HG03354 (cell line): ENCODE measurements at regions not wholly inside any gene's neighbourhood (a gene's known extent, or its start where the extent isn't known, plus 50 kb on each side); places are given as distances from the start of the nearest gene placed in this dataset.

Experiments
- ATAC-seq: cut with Tn5 transposase; IDR thresholded peaks from one replicate; pipeline ENCODE4 v1.9.1; 2021; ENCODE audit warnings: mild to moderate bottlenecking; ENCODE audit not compliant: unreplicated experiment, poor library complexity, severe bottlenecking

DNA sequence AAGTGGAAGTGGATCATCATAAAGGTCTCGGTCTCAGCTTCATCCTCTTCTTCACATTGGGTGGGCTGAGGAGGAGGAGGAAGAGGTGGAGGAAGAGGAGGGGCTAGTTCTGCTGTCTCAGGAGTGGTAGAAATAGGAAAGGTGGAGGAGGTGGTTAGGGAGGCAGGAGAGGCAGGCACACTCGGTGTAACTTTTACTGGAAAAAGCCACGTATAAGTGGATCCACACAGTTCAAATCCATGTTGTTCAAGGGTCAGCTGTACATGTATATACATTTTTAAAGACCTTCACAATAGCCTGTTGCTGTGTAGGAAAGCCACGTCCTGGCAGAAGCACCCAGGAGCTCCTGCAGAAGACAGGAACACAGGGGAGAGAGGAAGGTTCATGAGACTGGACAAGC, 110.3 kb upstream of the RAB12 start:
- no peak for ATAC-seq

DNA sequence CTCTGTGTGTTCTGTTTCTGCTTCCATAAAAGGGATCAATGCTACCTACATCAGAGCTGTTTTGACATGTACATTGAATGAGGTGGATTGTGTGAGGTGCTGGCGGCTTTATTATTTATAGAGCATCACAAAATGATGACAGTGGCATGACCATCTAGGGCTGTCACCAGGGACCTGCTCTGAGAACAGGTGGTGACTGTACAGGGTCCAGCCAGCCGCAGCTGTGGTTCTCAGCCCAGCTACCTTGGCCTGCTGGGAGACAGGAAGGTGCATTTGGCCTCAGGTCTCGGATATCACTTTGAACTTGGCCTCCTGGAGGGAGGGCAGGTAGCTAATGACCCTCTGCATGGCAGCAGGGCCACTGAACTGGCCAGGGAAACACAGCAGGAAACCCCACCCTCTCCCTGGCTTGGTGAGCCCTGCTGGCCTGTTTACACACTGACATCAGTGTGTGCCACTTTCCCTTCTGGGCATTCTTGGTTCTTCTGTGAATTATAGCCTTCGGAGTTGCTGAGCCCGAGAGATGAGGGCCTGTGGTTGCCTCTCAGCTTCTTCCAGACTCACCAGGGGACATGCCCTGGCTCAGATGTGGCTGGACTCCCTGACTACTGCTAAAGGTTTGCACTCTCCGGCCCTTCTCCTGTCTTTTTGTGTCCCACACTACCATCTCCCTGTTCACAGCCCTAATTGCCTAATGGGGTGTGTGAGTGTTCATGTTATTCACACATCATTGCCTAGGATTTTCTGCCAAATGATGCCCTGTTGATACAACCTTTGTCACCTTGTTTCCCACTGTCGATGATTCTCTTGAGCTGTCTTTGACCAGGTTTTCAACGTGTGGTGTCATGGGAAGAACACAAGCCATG, 109.2 kb upstream of the RAB12 start:
- no peak for ATAC-seq

DNA sequence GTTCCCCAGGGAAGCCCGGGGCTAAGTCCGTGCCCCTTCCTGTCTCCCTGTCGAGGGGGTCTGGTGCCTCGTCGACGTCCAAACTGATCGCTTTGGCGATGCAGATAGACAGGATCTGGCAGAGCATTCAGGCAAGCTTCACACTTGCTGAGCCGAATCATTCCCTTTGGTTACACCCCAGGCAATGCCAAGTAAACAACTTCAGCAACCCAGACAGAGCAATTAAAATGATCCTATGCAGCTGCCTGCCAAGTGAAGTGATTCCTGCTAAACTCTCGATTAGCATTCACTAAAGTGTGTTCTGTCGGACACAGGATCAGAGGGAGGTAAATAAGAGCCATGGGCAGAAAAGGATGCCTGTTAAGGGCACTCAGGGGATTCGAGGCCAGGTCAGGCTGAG, 108.2 kb upstream of the RAB12 start:
- no peak for ATAC-seq

DNA sequence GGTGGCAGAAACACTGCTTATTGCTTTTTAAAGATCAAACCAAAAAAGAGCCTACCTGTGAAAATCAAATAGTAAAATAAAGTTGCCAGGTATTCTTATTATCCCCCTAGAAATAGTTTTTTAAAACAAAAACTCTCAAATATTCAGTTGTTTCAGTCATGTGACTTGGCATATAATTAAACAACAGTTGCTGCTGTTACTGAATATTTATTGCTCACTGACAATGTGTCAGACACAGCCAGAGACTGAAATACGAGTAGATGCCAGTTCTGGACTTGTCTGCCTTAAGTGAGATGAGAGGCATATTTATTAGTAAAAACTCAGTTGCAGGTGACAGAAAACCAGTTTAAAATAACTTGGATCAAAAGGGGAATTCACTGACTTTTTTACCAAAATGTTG, 106.0 kb upstream of the RAB12 start:
- ATAC-seq: no peak

DNA sequence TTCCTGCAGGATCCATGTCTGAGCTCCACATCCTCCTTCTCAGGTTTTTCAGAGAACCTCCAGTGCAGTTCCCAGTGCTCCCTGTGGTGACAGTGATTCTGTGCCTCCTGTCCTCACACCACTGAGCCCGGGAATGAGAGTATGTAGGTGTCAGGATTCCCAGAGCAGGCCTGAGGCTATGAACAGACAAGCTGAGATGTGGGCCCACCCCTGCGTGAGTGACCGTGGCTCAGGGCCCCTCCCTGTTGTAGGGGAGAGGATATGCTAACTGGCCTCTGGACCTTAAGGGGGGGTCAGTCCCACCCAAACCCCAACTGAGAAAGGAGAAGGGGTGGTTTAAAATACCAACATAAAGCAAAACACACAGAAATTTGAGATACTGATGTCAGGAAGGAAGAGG, 104.8 kb upstream of the RAB12 start:
- no peak for ATAC-seq

DNA sequence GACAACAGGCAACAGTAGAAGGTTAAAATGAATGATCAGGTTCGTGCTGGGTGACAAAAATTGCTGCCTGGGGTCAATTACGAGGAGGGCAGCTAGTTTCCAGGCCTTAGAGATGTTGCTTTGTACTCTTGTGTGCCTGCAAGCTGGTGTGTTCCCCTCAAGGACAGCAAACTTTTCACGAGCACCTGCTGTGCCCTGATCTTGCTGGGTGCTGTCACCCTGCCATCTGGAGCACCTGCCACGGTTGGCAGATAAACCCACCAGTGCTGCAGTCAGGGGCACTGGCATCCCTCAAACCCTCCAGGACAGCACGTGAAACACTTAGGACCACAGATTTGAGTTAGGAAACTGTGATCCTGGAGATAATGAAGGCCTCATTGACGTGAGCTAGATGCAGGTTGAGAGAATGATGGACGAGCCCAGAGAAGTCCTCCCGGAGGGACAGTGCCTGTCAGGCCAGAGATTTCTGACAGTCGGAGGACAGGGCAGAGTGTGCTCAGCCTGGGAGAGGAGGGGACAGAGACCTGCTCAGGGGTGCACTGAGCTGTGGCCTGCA, 104.3 kb upstream of the RAB12 start:
- ATAC-seq: no peak

DNA sequence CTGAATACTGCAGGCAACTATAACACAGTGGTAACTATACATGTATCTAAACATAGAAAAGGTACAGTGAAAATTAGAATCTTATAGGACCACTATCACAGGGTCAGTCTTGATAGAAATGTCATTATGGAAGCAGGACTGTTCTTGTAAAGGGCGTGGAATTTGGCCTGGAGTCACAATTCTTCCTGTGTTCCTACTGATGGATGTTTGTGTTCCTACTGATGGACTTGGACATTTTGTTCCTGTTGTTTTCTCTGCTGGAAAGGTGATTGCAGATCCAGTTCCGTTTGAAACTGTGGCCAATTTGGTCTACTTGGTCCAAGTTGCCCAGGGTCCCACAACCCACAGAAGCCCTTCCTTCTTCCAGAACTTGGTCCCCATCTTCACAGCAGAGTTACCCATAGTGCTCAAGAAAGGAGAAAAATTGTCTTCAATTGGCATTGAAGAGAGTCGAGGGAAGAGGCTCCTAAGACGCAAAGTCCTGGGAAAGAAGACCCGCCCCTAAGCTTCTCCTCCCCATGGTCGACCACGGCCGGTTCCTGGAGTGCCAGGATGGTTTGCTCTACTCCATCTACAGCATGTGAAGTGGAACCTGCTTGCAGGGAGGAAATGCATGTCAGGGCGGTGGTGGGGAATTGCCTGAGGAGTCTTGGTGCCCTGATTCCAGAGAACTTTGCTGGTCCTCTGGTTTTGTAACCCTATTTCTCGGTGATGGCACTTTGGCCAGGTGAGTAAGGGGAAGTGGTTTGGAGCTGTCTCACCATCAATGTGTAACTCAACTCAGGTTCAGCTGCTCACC, 102.8 kb upstream of the RAB12 start:
- no peak for ATAC-seq

DNA sequence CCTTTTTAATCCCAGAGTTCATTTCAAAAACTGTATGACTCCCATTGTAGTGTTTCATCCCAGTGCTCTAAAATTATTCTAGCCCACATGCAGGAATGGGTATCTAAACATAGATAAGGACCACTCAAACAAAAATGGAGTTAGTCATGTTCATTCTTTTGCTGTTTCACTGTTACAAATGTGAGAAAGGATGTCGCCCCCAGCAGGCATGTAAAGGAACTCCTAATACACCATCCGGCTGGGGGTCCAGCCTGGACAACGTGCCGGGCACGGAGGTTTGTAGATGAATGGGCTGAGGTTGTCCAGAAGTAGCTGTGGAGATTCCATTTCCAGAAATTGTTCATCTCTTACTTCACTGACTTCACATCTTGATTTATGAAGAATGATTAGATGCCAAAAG, 101.9 kb upstream of the RAB12 start:
- ATAC-seq: no peak

DNA sequence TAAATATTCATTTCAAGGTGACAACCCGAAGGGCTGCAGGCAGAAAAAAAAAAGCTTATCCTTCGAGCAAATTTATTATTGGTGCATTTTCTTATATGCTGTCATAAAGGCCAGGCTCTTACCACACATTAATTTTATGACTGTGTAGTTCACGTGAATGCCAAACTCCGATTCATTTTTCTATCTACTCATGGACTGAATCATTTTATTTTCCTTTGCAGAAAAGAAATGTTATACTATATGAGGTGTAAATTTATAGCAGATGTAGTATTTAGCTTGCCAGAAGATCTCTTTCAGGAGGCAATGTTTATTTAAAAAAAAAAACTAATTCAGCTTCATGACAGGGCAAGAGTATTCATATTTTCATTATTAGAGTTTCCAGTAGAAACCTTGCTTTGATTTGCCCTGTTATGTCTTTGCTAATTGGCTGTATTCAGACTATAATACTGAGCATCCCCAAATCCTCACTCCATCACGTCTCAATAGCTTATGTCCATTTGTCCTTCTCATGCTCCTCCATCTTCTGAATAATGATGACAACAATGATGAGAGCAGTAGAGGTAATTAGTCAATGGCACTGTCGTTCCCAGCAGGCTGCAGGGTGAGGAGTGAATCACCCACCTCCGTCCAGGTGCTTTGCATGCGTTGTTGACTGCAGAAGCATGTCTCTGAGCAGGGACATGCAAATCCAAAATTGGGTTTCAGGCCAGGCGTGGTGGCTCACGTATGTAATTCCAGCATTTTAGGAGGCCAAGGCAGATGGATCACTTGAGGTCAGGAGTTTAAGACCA, 101.1 kb upstream of the RAB12 start:
- no peak for ATAC-seq

DNA sequence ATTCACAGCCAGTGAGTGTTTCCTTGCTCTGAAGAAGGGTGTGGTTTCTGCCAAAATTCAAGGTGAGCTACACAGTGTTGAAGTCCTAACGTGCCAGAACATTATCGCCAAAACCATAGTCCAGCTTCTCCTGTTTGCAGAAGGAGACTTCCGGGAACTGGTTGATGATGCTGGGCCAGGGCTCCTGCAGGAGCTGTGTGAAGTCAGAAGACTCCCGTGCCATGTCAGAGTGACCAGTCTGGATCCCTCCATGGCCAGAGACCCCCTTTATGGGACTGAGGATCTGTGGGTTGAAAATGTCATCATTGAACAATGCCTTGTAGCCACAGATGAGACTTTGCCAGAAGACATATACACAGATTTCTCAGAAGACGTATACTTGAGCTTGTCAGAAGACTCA, 96.0 kb upstream of the RAB12 start:
- ATAC-seq: no peak

DNA sequence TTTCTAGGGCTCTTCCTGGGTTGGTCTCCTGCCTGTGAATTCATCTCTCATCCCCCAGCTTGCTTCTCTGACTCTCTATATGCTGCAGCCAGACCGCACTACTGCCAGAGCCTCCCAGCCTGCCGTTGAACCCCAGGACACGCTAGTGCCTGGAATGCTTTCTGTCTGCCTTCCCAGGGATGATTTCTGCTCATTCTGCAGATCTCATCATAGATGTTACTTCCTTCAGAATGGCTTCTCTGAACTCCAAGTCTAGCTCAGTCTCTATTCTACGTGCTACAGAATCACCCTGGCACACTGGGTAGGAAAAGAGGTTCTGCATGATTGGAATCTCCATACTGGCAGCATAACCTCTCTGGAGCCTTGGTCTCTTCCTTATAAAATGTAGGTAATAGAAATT, 94.8 kb upstream of the RAB12 start:
- ATAC-seq: no peak

DNA sequence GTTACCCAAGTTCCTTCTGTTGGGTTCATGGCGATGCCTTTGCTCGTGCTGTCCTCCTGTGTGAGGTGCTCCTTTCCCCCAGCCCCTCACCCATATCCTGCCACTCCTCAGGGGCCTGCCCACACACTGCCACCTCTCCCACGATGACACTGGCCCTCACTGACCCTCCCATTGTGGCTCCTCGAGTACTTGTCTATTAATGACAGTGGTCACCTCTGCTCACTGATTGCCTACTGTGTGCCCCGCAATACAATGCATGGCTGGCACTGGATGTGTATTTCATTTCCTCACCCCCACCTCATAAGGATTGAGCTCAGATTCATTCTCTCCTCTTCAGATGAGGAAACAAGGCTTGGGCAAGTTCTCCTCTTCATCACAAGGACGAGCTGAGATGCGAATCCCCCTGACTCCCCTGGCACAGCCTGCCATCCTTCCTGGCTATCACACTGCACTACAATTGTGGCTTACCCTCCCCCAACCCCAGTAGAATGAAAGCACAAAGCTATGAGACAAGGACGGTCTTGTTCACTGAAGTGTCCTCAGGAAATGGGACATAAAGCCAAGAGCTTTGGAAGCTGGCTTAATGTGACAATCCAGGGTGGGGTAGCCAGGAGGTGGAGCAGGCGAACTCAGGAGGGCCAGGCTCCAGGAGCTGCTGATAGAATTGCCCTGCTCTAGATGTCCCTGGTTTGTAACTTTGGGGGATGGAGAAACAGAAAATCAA, 93.9 kb upstream of the RAB12 start:
- ATAC-seq: no peak

DNA sequence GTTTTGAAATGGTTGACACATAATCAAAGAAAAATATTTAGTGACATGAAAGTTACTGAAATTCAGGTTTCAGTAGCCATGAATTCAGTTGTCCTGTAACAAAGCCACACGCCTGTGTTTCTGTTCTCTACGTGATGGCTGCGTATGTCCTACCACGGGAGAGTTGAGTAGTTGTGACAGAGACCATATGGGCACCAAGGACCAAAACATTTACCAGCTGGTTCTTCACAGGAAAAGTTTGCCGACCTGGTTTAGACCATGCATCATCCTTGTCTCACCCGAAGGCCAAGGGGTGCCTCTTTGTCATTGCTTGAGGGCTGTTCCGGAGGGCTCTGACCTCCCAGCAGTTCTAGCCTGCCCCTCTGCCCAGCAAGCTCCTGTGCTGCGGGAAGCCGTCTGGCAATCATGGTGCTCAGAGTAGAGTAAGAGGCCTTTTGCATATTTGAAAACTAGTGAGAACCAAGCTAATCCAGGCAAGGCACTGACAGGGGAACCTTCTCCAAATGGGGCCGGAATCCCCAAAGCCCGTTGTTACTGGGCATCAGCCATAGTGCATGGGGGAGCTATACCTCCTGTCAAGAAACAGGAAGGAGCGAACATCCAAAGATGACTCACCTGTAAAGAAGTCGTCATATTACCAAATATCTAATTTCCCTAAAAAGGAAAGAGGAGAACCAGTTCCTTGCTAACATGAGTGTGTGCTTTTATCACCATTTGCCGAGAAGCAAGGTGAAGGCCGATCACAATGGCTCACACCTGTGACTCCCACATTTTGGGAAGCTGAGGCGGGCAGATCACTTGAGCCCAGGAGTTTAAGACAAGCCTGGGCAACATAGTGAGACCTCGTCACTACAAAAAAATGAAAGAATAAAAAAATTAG, 92.6 kb upstream of the RAB12 start:
- no peak for ATAC-seq

DNA sequence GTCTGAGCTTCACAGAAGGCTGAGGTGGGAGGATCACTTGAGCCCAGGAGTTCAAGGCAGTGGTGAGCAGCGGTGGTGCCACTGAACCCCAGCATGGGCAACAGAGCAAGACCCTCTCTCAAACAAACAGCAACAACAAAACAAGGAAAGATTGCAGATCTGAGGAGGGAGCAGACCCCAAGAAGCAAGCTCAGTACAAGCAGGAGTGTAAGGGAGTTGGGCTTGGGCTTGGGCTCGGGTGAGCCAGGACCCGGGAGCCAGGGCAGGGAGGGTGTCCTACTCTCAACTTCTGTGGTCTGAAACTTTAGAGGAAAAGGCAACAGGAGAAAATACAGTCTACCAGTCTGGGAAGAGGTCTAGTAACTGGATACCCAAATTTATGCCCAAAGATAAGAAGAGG, 92.0 kb upstream of the RAB12 start:
- no peak for ATAC-seq

DNA sequence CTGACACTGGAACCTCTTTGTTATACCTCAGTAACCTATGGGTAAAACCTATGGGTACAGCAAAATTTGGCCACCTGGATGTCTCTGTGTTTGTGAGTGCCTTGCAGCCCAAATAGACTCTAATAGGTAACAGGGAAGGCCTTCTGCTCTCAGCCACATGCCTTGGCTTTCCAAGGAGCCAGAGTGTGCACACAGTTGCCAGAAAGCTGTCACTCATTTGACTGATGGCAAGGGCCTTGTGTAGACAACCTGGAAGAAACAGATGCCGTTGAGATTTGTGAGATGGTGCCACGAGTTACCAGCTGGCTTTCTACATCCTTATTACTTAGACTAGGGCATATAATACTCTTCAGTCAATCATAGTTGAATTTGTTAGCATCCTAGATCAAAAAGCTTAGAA, 90.1 kb upstream of the RAB12 start:
- no peak for ATAC-seq

DNA sequence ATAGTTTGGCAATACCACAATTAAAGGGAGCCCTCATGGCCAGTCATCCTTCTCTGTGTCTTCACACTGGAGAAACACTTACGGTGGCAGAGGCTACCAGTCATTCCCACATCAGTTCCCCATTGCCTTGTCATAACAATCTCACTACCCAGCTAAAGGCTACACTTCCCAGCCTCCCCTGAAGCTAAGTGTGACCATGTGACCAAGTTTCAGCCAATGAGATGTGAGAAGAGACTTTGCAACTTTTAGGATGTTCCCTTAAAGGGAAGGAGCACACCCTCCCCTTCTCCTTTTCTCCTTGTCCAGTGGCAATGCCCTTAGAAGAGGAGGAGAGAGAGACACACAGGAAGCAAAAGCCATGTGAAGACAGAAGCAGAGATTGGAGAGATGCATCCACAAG, 89.0 kb upstream of the RAB12 start:
- ATAC-seq: no peak

DNA sequence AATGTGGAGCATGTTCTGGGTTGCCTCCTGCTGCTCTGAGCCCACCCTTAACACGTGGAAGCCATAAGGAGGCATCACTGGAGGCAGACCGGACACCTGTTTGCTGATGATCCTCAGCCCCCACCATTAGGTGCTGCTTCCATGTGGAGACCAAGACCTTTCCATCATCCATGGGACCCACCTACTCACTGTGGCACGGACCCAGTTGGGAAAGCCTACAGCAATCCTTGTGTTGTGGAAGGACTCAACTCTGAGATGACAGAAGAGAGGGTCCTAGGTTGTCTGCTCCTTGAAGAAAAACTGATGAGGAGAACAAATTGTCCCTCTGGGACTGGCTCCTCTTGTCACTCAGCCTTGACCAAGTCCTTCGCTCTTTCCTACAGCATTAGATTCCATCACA, 86.5 kb upstream of the RAB12 start:
- no peak for ATAC-seq

DNA sequence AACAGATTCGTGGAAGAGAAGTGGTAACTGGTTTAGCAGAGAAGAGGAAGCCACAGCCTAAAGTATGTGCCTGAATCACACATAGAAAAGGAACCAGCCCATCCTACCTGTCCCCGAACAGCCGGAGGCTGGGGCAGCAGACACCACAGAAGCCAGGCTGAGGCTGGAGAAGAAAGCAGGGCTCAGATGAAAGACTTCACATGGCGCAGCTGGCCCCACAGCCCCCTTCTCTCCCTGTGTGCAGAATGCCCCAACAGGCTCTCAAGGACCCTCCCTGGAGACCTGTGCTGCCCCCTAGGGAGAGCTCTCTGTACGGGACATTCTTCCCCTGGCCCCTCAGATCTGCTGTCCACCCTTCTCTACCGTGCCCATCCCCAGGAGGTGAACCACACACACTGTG, 83.5 kb upstream of the RAB12 start:
- no peak for ATAC-seq

DNA sequence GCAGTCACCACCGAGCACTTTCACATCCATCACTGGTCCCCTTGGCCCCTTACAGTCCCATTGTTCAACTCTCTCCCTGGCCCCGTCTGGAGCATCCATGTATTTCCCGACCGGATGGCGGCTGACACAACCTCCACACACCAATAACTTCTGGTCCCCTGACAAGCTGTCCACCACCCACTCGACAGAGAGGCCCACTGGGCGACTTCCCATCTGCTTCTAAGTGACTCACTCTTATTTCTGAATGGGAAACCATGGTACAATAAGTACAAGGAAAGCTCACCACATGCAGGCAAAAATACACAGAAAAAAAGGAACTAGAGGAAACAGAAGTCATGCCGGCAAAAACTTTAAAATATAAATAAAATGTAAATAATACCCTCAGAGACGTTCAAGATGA, 82.9 kb upstream of the RAB12 start:
- no peak for ATAC-seq
